Spinal cord (tissue), 9 donors: ENCODE measurements at regions not wholly inside any gene's neighbourhood (a gene's known extent, or its start where the extent isn't known, plus 50 kb on each side); places are given as distances from the start of the nearest gene placed in this dataset.
A peak's percentile ranks its signal among the peaks of the same experiment; 100 is the strongest.

Experiments used
- DNase-seq, 6 donors: peaks; one replicate each; pipeline versions ENCODE4 v3.0.0 to v3.0.0-alpha.2; 2013 to 2015; ENCODE audit warnings: low spot score in 6 of 6, low read depth in 4 of 6
- H3K27ac ChIP-seq: one replicate; pipeline ENCODE4 v1.5.1; 2013; ENCODE audit warnings: low read depth, low read length, control low read depth
- H3K27me3 ChIP-seq: one replicate; pipeline ENCODE4 v1.6.1; 2013; ENCODE audit warnings: low read length; ENCODE audit not compliant: control insufficient read depth, insufficient read depth
- H3K36me3 ChIP-seq: one replicate; pipeline ENCODE4 v1.6.1; 2013; ENCODE audit warnings: low read length; ENCODE audit not compliant: control insufficient read depth, insufficient read depth
- H3K4me1 ChIP-seq: one replicate; pipeline ENCODE4 v1.6.1; 2013; ENCODE audit warnings: low read length; ENCODE audit not compliant: control insufficient read depth, insufficient read depth
- H3K4me3 ChIP-seq: one replicate; pipeline ENCODE4 v1.5.1; 2013; ENCODE audit warnings: low read depth, low read length, control low read depth
- H3K9me3 ChIP-seq: one replicate; pipeline ENCODE4 v1.6.1; 2013; ENCODE audit warnings: low read length; ENCODE audit not compliant: control insufficient read depth, insufficient read depth
- WGBS: methylation state at CpG from one replicate; pipeline ENCODE4 v1.1.5; 2013; ENCODE audit warnings: missing lambda C conversion rate; ENCODE audit not compliant: insufficient coverage; 5-methylcytosine and 5-hydroxymethylcytosine counted together
- donor health status: healthy.

DNA sequence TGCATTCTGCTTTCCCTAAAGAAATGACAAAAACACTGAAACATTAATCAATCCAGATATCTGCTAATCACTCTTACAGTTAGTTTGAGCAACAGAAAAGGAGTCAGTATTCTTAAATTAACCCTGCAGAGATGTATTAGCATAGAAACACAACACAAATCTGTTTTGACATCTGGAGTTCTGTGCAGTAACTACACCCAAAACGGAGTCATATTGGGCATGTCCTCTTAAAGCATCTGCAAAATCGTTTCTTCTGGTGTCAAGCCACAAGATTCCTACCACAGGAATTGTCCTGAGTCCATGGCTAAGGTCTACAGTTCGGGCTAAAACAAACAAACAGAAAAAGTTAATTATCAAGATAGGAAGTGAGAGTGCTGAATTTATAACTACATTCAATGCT is 332.1 kb upstream of the PKN2 start:
- no peak overlapping the region for H3K27ac ChIP-seq
- H3K9me3 ChIP-seq, result no peaks in the 10 kb centered on the region
- H3K4me3 ChIP-seq, result no peak overlapping the region
- DNase-seq, result no peak
- WGBS, result 50% methylated on average over 2 of the region's 3 CpGs
- H3K4me1 ChIP-seq, result no peaks in the 10 kb centered on the region
- no peaks in the 10 kb centered on the region for H3K36me3 ChIP-seq
- no peaks in the 10 kb centered on the region for H3K27me3 ChIP-seq

DNA sequence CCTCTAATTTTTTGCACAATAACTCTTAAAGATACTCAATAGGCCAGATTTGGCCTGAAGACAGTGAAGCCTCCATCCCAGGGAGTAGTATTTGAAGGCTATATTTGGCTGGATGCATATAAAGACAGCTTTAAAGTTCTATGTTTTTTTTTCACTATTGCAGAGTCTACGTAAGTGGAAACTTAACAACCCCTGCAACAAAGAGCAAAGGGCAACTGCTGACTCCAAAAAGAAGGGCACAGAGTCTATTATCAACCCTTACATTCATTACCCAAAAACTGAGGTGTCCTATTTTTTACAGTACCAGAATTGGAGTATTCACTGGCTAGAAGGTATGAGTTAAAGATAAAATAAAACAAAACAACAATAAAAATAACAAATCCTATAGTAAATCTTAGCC is 329.8 kb upstream of the PKN2 start:
- no peak for DNase-seq
- no peaks in the 10 kb centered on the region for H3K27me3 ChIP-seq
- no peaks in the 10 kb centered on the region for H3K4me1 ChIP-seq
- WGBS, result no CpG with 5 or more reads among the region's 1 CpG
- H3K36me3 ChIP-seq, result no peaks in the 10 kb centered on the region
- no peaks in the 10 kb centered on the region for H3K9me3 ChIP-seq
- H3K27ac ChIP-seq, result no peak overlapping the region
- H3K4me3 ChIP-seq, result no peak overlapping the region

DNA sequence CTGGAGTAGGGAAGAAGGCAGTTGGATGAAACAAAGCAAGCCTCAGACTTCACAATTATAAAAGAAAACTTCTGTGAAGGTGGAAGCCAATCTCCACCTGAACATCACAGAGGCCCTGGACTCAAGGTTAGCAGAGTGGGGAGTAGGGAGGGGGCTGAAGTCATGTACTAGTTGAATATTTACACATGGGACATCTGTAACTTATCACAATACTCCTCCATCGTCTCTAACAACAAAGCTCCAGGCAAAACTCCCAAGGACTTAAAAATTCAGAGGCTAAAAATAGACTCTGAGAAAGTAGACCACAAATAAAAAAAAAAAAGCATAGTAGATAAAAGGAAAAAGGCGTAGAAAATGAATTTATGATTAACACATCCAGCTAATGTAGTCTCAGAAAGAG is 326.3 kb upstream of the PKN2 start:
- no CpG with 5 or more reads among the region's 2 CpGs for WGBS
- no peak overlapping the region for H3K27ac ChIP-seq
- H3K4me1 ChIP-seq, result no peaks in the 10 kb centered on the region
- H3K4me3 ChIP-seq, result no peak overlapping the region
- H3K36me3 ChIP-seq, result no peaks in the 10 kb centered on the region
- no peaks in the 10 kb centered on the region for H3K27me3 ChIP-seq
- H3K9me3 ChIP-seq, result peaks cover 3% of the 10 kb centered on the region
- DNase-seq, result no peak

DNA sequence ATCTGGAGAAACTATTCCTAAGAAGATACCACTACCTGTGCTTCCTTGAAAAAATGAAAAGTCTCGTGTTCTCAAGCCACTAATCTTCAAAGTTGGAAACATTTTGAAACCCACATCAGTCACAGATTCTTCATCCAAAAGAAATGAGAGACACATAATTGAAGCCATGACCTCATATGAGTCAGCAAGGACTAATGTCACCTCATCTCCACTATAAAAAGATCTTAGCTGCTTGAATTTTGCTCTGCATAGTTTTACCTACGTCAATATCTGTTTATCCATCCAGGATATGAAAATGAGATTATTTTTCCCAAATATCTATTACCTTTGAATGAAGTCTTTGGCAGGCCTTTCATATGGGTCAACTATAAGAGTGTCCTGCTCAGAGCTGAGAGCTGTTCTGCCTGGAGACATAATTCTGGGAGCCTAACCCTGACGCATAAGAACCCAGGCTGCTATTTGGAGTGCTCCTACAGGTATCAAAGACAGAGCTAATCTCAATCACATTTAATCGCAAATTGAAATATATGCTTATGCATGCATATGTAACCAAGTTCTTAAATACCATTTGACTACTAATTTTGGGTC is 312.5 kb upstream of the PKN2 start:
- Histone ChIP-seq H3K4me3 (no peak overlapping the region), H3K27me3 (no peaks in the 10 kb centered on the region), H3K9me3 (no peaks in the 10 kb centered on the region), H3K4me1 (no peaks in the 10 kb centered on the region), H3K36me3 (no peaks in the 10 kb centered on the region), H3K27ac (no peak overlapping the region)
- DNase-seq, result no peak
- WGBS, result 100% methylated on average over 2 of the region's 4 CpGs

DNA sequence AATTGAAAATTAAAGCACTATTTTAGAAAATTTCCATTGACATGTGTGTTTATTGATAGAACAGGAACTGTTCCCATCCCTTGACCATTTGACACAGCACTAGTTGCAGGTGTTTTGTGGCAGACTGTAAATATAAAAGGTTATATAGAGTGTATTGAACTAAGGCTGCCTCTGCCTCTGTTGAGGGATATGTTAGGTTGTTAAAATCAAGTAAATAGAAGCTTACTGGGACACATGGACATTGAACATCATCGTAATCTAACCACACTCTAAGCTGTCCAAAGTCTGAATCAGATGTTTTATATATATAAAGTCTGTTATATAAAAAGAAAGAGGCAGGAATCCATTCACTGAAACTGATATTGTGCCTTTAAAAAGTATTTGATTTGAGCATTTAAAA is 308.1 kb upstream of the PKN2 start:
- no peak overlapping the region for H3K4me3 ChIP-seq
- H3K27ac ChIP-seq, result no peak overlapping the region
- no peaks in the 10 kb centered on the region for H3K9me3 ChIP-seq
- no peaks in the 10 kb centered on the region for H3K27me3 ChIP-seq
- WGBS, result no CpG with 5 or more reads among the region's 1 CpG
- H3K4me1 ChIP-seq, result no peaks in the 10 kb centered on the region
- no peaks in the 10 kb centered on the region for H3K36me3 ChIP-seq
- DNase-seq, result no peak

DNA sequence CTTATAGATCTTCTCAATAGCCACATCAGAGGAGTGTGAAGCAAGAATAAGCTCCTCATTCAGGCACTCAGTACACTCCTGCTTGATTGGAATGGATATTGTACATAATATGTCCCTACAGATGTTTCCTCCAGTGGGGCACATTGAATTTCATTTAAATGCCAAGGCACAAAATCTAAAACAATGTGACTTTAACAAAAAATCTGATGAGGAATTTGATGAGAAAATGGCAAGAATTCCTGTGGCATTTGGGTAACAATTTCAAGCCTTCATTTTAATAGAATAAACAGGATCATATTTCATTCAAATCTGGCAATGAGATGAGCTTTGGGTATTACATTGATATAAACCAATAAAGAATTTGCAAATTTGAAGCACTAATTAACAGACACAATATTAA is 307.7 kb upstream of the PKN2 start:
- H3K36me3 ChIP-seq, result no peaks in the 10 kb centered on the region
- no peak overlapping the region for H3K4me3 ChIP-seq
- peak in 1 of 6 donors; percentile 62 for DNase-seq
- H3K27ac ChIP-seq, result no peak overlapping the region
- H3K27me3 ChIP-seq, result no peaks in the 10 kb centered on the region
- no peaks in the 10 kb centered on the region for H3K4me1 ChIP-seq
- H3K9me3 ChIP-seq, result no peaks in the 10 kb centered on the region

DNA sequence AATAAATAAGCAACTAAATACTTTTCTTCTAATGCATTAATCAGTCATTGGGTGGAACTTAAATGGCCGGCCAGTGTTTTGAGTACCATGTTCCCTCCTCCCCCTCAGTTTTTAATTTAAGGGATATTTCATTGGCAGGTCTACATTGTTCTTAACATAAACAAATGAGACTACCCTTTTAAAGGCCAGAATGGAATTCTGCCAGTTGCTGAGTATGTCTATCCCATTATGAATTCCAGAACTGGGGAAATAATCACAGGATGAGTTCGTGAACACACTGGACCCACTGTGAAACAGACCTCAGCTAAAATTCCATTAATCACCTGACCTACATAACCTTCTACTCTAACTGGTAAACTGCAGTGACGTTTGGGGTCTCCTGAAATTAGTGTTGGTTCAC is 305.5 kb upstream of the PKN2 start:
- Histone ChIP-seq H3K9me3 (no peaks in the 10 kb centered on the region), H3K4me1 (no peaks in the 10 kb centered on the region), H3K27me3 (no peaks in the 10 kb centered on the region), H3K27ac (no peak overlapping the region), H3K4me3 (no peak overlapping the region), H3K36me3 (no peaks in the 10 kb centered on the region)
- 83% methylated on average over 1 of the region's 3 CpGs for WGBS
- DNase-seq, result no peak

DNA sequence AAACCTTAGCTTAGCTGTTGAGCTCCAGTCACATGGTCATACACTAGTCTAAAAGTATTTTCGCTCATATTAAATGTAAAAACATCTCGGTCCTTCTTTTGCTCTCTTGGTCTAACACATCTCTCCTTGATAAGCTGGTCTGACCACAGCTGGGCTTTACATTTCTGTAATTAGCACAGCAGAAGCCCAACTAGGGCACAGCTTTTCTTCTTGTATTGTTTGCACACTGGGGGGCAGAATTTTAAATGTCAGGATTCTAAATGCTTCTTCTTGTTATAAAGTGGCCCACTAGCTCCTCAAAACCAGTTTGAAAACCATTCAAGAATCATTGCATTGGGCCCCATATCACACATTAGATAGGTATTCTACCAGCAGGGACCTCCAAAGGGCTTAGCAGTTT is 289.1 kb upstream of the PKN2 start:
- peak in 1 of 6 donors; percentile 13 for DNase-seq
- Histone ChIP-seq H3K36me3 (no peaks in the 10 kb centered on the region), H3K4me1 (no peaks in the 10 kb centered on the region), H3K4me3 (no peak overlapping the region), H3K27ac (no peak overlapping the region), H3K27me3 (no peaks in the 10 kb centered on the region), H3K9me3 (no peaks in the 10 kb centered on the region)
- WGBS, result no CpG with 5 or more reads among the region's 2 CpGs

DNA sequence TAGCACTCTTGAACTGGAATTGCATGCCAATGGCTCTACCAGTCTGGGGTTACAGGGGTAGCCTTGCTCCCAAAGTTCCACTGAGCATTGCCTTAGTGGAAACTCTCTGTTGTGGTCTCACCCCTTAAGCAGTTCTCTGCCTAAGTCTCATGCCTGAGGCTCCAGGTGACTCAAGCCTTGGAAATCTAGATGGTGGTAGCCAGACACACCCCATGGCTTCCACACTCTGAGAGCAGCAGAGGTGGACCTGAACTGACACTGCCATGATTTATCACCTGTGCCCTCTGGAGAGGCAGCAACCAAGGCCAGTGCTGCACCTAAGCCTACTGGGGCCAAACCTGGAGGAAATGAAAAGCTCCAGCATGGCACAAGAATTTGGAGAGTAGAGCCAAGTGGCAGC is 285.7 kb upstream of the PKN2 start:
- DNase-seq, result no peak
- Histone ChIP-seq H3K27ac (no peak overlapping the region), H3K27me3 (no peaks in the 10 kb centered on the region), H3K4me1 (no peaks in the 10 kb centered on the region), H3K9me3 (no peaks in the 10 kb centered on the region), H3K4me3 (no peak overlapping the region), H3K36me3 (no peaks in the 10 kb centered on the region)

DNA sequence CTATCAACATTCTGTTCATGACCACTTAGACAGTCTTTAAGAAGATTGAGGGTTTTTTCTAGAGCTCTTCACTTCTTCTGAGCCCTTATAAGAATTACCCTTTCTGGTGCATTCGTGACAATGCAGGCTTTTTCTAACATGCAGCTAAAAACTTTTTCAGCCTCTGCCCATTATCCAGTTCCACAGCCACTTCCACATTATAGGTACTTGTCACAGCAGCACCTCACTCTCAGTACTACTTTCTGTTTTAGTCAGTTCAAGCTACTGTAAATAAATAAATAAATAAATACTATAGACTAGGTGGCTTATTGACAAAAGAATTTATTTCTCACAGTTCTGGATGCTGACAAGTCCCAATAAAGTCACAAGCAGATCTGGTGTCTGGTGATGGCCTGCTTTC is 284.4 kb upstream of the PKN2 start:
- Histone ChIP-seq H3K27me3 (no peaks in the 10 kb centered on the region), H3K36me3 (no peaks in the 10 kb centered on the region), H3K4me3 (no peak overlapping the region), H3K9me3 (no peaks in the 10 kb centered on the region), H3K27ac (no peak overlapping the region), H3K4me1 (no peaks in the 10 kb centered on the region)
- DNase-seq, result no peak
- 100% methylated on average over 1 of the region's 1 CpG for WGBS
